ENCODE measurements at regions not wholly inside any gene's neighbourhood (a gene's known extent, or its start where the extent isn't known, plus 50 kb on each side); places are given as distances from the start of the nearest gene placed in this dataset.

DNA sequence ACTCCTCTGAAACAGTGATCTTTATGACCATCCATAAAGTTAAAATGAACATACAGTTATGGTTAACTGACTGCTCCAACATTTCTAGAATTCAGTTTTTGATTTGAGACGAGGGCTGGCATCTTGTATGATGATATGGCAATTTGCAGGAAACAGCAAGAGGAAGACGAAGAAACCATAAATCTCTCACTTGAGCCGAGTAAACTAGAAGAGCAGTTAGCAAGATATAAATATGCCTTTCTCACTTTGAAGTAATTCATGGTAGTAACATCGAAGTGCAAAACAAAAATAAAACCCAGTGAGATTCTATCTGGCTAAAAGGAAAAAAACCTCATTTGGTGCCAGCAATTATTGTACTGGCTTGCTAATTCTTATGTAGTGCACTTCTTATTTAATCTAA lies 139.0 kb upstream of the SPRY1 start:
- H3K27ac Mint-ChIP-seq, result no peak overlapping the region
- H3K9me3 Mint-ChIP-seq, result no peaks in the 10 kb centered on the region
- DNase-seq, result no peak
- H3K27me3 Mint-ChIP-seq, result no peaks in the 10 kb centered on the region
- H3K36me3 Mint-ChIP-seq, result peaks cover 16% of the 10 kb centered on the region
- H3K4me1 Mint-ChIP-seq, result no peaks in the 10 kb centered on the region
- H3K4me3 Mint-ChIP-seq, result no peak overlapping the region

DNA sequence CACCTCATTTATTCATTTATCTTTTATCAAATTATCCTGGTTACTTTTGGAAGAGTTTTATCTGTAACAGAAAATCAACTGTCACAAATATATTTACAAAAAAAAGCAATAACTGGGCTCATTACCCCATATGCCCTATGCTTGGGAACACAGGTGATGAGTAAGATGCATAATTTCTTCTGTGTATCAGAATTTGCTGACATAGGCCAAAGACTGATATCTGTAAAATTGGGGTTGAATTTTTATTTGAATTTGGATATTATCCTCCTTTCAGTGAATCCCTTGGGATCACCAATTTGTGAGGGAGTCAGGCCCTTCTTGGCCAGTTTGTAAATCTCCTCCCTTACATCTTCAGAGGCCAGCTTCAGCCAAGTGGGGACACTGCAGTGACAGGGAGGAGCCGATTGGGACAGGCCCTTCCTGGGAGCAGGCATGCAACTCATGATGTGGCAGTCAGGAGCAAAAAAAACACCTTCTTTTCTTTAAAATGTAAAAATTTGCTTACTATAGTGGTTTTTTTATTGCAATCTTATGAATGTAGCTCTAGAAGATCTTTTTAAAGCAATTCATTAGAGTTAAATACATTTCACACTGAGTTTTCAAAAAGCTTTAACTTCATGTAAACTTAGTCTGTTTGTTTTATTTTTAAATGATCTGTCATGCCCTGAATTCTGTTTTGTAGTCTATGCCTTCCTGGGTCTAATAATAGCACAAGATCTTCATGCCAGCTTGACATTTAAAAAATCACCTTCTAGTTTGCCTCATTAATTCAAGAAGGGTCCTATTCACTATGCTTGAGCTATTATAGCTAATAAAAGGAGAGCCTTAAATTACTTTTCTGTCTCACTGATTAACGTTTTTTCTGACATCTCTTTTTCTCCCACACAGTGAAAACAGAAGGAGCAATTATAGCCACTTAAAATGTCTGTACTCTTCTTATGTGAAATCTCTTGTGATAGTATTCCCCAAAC lies 136.6 kb upstream of the SPRY1 start:
- peaks cover 18% of the 10 kb centered on the region for H3K36me3 Mint-ChIP-seq

DNA sequence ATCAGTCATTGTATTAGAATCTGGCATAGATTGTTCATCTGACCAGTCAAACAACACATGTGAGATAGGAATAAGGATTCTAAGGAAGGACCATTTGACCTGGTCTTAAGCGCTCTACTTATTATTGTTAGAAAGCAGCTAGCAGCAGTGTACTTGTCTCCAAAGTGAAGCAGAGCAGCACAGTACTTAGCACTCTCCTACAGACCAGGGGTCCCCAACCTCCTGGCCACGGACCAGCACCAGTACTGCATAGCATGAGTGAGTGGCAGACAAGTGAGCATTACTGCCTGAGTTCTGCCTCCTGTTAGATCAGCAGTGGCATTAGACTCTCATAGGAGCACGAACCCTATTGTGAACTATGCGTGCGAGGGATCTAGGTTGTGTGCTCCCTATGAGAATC lies 135.9 kb upstream of the SPRY1 start:
- Mint-ChIP-seq H3K27me3 (no peaks in the 10 kb centered on the region), H3K4me1 (no peaks in the 10 kb centered on the region), H3K4me3 (no peak overlapping the region), H3K9me3 (no peaks in the 10 kb centered on the region), H3K27ac (no peak overlapping the region), H3K36me3 (peaks cover 18% of the 10 kb centered on the region)
- DNase-seq, result no peak

More for the DNA sequence above, 136.6 kb upstream of the SPRY1 start:
- H3K4me1 Mint-ChIP-seq, result no peaks in the 10 kb centered on the region
- no peaks in the 10 kb centered on the region for H3K9me3 Mint-ChIP-seq
- DNase-seq, result no peak
- H3K4me3 Mint-ChIP-seq, result no peak overlapping the region
- no peaks in the 10 kb centered on the region for H3K27me3 Mint-ChIP-seq
- H3K27ac Mint-ChIP-seq, result no peak overlapping the region

DNA sequence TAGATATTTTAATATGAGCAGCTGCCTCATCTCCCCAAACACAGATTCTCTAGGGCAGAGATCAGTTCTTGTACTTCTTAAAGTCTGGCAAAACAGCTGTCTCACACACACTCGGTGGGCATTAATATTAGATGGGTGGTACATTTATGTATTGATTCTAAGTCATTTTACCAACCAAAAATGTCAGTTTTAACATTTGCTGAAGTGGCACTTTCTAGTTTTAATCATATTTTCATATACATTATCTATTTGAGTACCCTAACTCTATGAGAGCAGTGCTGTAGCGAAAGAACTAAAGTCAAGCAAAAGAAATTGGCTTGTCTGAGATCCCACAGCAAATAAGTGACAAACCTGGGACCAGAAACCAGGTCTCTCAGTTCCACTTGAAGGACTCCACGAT lies 134.5 kb upstream of the SPRY1 start:
- Mint-ChIP-seq H3K36me3 (peaks cover 10% of the 10 kb centered on the region), H3K4me3 (no peak overlapping the region), H3K9me3 (no peaks in the 10 kb centered on the region), H3K27ac (no peak overlapping the region), H3K4me1 (no peaks in the 10 kb centered on the region), H3K27me3 (no peaks in the 10 kb centered on the region)
- DNase-seq, result no peak

DNA sequence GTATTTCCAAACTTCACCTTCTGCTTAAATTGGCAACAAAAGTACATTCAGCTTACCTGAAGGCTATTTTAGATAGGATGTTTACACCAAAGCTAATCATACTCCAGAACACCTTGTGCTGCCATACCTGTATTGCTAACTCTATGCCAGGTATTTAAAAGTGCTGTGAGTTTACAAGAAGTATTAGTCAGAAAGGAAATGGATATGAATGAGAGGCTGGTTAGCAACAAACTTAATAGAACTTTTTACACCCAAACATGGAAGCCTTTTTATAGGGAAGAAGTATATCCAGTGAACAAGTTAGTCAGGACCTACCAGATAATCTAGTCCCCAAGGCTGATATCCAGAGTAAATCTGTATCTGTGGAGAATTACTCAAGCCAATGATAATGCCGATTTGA lies 131.2 kb upstream of the SPRY1 start:
- Mint-ChIP-seq H3K4me1 (no peaks in the 10 kb centered on the region), H3K27me3 (no peaks in the 10 kb centered on the region), H3K4me3 (no peak overlapping the region), H3K9me3 (no peaks in the 10 kb centered on the region), H3K27ac (no peak overlapping the region), H3K36me3 (peaks cover 12% of the 10 kb centered on the region)
- DNase-seq, result no peak

DNA sequence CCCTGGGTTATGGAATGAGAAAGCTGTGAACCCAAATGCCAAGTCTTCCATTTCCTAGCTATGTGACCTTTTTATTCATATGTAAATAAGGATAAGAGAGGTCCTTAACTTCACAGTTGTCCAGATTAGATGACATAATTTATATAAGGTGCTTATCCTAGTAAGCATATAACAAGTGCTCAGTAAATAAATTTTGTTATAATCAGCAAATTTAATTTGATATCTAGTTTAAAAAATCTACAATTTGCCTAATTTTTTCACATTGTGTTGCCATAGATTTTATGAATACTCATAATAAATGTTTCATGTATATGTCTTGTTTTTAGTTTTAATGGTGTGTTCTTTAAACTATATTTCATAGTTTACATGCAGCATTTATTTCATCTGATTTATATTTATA lies 130.4 kb upstream of the SPRY1 start:
- no peaks in the 10 kb centered on the region for H3K4me1 Mint-ChIP-seq
- H3K27me3 Mint-ChIP-seq, result no peaks in the 10 kb centered on the region
- H3K27ac Mint-ChIP-seq, result no peak overlapping the region
- no peak for DNase-seq
- no peak overlapping the region for H3K4me3 Mint-ChIP-seq
- H3K9me3 Mint-ChIP-seq, result no peaks in the 10 kb centered on the region
- peaks cover 11% of the 10 kb centered on the region for H3K36me3 Mint-ChIP-seq

DNA sequence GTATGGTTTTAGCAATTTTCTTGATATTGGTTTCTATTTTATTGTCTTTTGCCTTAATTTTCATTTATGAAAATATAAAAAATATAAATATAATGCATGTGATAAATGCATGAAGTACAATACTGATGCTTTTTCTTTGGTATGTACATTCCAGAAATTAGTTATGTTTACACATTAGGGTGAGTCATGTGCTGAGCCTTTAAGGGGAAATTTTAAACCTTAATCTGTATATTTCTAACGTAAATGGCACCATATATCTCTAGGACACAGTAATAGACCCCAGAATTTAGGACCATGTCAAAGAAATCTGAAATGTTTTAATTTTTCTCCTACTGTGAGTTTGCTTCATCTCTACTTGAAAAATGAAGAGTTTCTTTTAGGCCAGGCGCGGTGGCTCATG lies 117.8 kb upstream of the SPRY1 start:
- H3K4me3 Mint-ChIP-seq, result no peak overlapping the region
- H3K36me3 Mint-ChIP-seq, result peaks cover 29% of the 10 kb centered on the region
- no peaks in the 10 kb centered on the region for H3K27me3 Mint-ChIP-seq
- DNase-seq, result no peak
- H3K9me3 Mint-ChIP-seq, result peaks cover 5% of the 10 kb centered on the region
- no peaks in the 10 kb centered on the region for H3K4me1 Mint-ChIP-seq
- H3K27ac Mint-ChIP-seq, result no peak overlapping the region

DNA sequence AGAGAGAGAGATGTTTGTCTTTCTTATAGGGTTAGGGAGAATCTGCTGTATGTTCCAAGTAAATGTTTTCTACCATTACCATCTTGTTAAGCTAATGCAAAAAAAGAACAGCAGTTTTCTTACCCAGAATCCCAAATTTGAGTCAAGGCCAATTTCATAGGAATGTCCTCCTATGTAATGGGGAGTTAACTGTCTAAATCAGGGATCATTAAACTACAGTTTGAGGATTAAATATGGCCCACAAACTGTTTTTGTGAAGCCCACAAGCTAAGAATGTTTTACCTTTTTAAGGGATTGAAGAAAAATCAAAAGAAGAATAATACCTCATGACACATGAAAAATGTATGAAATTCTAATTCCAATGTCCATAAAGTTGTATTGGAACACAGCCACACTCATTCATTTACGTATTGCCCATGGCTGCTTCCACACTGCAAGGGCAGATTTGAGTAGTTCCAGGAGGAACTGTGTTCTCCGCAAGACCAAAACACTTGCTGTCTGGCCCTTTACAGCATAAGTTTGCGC lies 113.2 kb upstream of the SPRY1 start:
- Mint-ChIP-seq H3K4me3 (no peak overlapping the region), H3K36me3 (peaks cover 37% of the 10 kb centered on the region), H3K4me1 (no peaks in the 10 kb centered on the region), H3K27ac (no peak overlapping the region), H3K9me3 (peaks cover 13% of the 10 kb centered on the region), H3K27me3 (no peaks in the 10 kb centered on the region)
- DNase-seq, result no peak

DNA sequence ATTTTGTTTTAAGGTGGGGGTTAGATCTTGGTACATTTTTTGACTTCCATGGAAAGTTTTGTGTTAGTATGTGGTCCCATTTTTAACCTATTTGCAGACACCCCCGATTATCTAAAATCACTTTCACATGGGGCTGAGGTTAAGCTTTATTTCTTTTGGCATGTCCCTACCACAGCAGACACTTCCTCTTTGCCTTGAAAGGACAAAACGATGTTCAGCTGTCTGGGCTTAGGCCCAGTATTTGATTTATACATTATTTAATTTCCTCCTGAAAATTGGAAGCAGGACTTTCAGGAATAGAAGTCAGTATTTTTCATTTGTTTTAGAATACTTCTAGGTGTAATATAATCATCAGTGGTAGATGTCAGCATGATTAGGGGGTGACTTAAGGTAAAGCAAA lies 112.4 kb upstream of the SPRY1 start:
- no peak for DNase-seq
- H3K27me3 Mint-ChIP-seq, result no peaks in the 10 kb centered on the region
- no peak overlapping the region for H3K27ac Mint-ChIP-seq
- peaks cover 13% of the 10 kb centered on the region for H3K9me3 Mint-ChIP-seq
- peaks cover 42% of the 10 kb centered on the region for H3K36me3 Mint-ChIP-seq
- no peaks in the 10 kb centered on the region for H3K4me1 Mint-ChIP-seq
- H3K4me3 Mint-ChIP-seq, result no peak overlapping the region

DNA sequence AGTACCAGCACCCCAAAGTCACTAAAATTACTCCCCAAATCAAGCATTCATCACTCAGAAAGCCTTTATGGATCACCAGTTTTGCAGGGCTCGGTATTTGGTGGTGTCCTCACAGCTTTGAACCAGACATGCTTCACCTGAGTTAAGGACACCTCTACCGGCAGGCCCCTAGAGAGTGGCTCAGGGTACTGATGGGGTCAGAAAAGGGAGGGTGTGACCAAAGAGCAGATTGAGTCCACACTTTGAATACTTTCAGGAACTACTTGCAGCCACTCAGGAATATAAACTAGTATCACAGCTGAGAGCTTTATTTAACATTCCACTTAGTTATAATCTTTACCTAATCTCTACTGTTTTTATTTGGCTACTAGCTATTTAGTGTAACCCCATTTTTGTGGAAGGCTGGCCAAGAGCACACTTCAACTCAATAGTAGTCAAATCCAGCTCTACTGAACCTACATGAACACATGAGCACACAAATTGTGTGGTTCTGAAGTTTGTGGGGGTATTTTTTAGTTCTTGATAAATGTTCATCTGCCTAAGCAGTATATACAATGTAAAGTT lies 109.6 kb upstream of the SPRY1 start:
- peaks cover 62% of the 10 kb centered on the region for H3K36me3 Mint-ChIP-seq
- H3K4me1 Mint-ChIP-seq, result no peaks in the 10 kb centered on the region
- no peak for DNase-seq
- no peak overlapping the region for H3K27ac Mint-ChIP-seq
- peaks cover 37% of the 10 kb centered on the region for H3K9me3 Mint-ChIP-seq
- no peak overlapping the region for H3K4me3 Mint-ChIP-seq
- H3K27me3 Mint-ChIP-seq, result no peaks in the 10 kb centered on the region

DNA sequence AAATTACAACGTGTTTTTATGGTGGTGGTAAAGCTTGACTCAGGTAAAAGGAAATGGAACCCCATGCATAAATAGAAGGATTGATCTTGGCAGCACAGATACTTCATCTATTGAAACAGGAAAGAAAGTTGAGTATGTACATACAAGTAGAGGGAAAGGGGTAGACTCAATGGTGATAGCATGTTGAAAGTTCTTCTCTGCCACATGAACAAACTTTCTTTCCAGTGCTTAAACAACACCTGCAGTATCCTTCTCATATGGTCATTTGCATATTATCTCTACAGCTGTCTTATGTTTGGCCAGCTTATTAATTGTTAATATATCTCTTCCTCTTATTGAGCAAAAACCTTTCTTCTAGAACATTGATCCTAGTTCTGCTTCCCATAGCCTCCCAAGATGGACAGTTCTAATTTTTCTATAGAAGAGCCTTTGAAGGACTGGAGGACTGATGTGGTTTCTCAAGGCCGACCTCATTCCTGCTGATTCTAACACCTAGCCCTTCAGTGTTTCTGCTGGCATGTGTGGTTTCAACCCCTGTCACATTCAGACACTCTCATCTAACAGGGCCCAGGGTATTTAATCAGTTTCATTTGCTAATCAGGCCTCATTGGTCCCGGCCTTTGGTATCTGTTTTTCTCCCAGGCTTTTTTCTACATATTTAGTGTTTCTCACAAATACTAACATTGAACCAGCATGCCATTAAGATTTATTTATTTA lies 108.1 kb upstream of the SPRY1 start:
- no peaks in the 10 kb centered on the region for H3K27me3 Mint-ChIP-seq
- H3K4me3 Mint-ChIP-seq, result no peak overlapping the region
- H3K27ac Mint-ChIP-seq, result no peak overlapping the region
- peaks cover 40% of the 10 kb centered on the region for H3K9me3 Mint-ChIP-seq
- DNase-seq, result no peak
- H3K36me3 Mint-ChIP-seq, result peaks cover 76% of the 10 kb centered on the region
- no peaks in the 10 kb centered on the region for H3K4me1 Mint-ChIP-seq

DNA sequence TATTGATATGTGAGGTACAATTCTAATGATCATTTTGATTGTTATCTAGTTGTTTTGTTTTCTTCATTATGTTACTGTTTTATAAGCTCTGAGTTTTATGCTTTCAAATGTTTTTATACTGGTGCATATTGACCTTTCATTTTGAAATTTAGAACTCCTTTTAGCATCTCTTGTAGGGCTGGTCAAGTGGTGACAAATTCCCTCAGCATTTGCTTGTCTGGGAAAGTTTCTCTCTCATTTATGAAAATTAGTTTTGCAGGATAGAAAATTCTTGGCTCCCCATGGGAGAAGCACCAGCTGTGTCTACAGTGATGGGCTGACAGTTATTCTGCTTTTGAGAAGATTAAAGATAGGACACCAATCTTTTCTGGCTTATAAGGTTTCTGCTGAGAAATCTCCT lies 105.3 kb upstream of the SPRY1 start:
- Mint-ChIP-seq H3K36me3 (peaks cover 75% of the 10 kb centered on the region), H3K27me3 (no peaks in the 10 kb centered on the region), H3K9me3 (peaks cover 39% of the 10 kb centered on the region), H3K4me1 (no peaks in the 10 kb centered on the region), H3K4me3 (no peak overlapping the region), H3K27ac (no peak overlapping the region)
- DNase-seq, result no peak

DNA sequence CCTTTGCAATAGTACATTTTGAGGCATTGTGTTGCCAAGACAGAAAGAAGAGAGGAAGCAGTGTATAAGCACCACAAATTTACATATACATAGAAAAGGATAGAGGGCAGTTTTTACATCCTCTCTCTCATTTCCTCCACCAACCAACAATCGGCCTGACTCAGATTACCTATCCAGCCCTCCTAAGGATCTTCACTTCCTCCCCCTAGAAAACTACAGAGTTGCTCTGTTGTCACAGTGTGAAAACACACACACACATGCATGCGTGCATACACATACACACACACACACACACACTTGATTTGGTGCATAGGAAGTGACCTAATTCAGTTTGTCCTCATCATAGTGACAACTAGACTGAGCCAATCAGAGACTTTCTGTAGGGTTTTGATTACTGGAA lies 98.8 kb upstream of the SPRY1 start:
- DNase-seq, result no peak
- Mint-ChIP-seq H3K4me1 (peaks cover 3% of the 10 kb centered on the region), H3K27ac (no peak overlapping the region), H3K36me3 (peaks cover 28% of the 10 kb centered on the region), H3K9me3 (peaks cover 2% of the 10 kb centered on the region), H3K4me3 (no peak overlapping the region), H3K27me3 (no peaks in the 10 kb centered on the region)

DNA sequence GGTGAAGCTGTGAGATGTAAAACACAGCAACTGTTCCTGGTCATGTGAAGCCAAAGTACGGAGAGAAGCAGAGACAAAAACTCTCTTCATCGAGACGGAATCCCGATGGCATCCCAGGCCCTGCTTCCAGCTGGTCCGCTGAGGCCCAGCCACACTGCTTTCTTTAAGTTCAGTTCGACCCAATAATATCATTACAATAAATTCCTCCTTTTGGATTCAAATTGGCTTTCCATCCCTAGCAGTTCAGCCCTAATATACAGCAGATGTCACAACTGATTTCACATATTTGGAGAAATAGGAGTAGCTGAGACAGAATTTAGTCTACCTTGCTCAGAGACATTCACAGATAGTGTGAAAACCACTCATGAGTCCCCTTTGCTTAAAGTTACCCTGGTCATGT lies 98.3 kb upstream of the SPRY1 start:
- H3K36me3 Mint-ChIP-seq, result peaks cover 24% of the 10 kb centered on the region
- H3K4me3 Mint-ChIP-seq, result no peak overlapping the region
- no peak for DNase-seq
- H3K9me3 Mint-ChIP-seq, result peaks cover 2% of the 10 kb centered on the region
- peaks cover 3% of the 10 kb centered on the region for H3K4me1 Mint-ChIP-seq
- H3K27ac Mint-ChIP-seq, result no peak overlapping the region
- H3K27me3 Mint-ChIP-seq, result no peaks in the 10 kb centered on the region

DNA sequence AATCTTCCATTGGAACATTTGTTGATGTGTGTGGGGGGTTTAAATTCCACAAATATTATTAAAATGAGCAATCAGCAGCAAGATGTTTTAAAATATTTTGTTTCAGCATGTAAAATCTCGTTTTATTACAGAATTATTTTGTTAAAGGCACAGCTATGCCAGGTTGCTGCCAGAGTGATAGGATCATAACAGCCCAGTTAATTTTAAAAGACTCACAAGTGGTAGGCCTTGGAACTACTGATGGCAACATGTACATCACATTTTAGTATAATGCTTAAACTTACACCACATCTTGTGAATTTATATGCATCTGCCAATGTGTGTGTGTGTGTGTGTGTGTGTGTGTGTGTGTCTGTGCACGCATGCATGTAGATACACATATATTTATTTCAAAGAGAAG lies 97.8 kb upstream of the SPRY1 start:
- Mint-ChIP-seq H3K4me1 (peaks cover 3% of the 10 kb centered on the region), H3K4me3 (no peak overlapping the region), H3K9me3 (peaks cover 2% of the 10 kb centered on the region), H3K27ac (no peak overlapping the region), H3K27me3 (no peaks in the 10 kb centered on the region), H3K36me3 (peaks cover 18% of the 10 kb centered on the region)
- no peak for DNase-seq
